ENCODE measurements at regions not wholly inside any gene's neighbourhood (a gene's known extent, or its start where the extent isn't known, plus 50 kb on each side); places are given as distances from the start of the nearest gene placed in this dataset.
"Not testable (repeated sequence)": the region's sequence is repeated elsewhere in the genome, so short reads cannot be mapped to it uniquely, and the experiment has no call there.

DNA sequence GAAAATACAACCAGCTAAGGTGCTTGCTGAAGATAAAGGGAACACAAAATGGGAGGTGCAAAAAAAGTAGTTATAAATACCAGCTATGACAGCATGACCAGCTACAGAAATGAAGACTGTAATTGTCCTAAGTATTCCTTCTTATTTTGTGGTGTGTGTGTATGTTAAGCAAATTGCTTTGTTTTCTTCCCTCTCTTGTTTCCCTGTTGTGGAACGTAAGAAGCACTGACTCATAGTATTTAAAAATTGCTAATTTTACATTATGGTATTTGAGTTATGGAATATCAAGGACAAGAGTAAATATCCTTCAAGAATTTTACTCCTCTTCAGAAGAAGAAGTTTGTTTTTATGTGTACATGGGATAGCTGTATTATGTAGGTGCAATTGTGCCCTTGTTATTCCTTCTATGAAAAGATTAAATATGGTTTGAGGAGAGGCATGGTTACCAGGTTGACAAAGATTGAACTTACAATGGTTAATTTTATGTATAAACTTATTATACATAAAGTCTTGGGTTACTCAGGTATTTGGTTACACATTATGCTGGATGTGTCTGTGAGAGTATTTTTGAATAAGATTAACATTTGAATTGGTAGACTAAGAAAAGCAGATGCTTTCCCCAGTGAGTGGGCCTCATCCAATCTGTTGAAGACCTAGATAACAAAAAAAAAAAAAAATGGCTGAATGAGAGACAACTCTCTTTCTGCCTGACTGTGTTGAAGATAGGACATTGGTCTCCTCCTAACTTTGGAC lies 1132.1 kb upstream of the ALCAM start:
- no peak for DNase-seq (ENCODE audit: low spot score)
- TF ChIP-seq, protein P1, sequence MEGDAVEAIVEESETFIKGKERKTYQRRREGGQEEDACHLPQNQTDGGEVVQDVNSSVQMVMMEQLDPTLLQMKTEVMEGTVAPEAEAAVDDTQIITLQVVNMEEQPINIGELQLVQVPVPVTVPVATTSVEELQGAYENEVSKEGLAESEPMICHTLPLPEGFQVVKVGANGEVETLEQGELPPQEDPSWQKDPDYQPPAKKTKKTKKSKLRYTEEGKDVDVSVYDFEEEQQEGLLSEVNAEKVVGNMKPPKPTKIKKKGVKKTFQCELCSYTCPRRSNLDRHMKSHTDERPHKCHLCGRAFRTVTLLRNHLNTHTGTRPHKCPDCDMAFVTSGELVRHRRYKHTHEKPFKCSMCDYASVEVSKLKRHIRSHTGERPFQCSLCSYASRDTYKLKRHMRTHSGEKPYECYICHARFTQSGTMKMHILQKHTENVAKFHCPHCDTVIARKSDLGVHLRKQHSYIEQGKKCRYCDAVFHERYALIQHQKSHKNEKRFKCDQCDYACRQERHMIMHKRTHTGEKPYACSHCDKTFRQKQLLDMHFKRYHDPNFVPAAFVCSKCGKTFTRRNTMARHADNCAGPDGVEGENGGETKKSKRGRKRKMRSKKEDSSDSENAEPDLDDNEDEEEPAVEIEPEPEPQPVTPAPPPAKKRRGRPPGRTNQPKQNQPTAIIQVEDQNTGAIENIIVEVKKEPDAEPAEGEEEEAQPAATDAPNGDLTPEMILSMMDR (IDR thresholded peaks at IDR 0.05; ENCODE audit: extremely low read depth, missing control alignments), result no peak

- TF ChIP-seq, protein P1 (IDR thresholded peaks at IDR 0.05; ENCODE audit: extremely low read depth, missing control alignments), result no peak
- DNase-seq (ENCODE audit: low spot score), result no peak
Observed at GRCh38 chr3:104244680-104245220, 1122.0 kb upstream of the ALCAM start.

DNA sequence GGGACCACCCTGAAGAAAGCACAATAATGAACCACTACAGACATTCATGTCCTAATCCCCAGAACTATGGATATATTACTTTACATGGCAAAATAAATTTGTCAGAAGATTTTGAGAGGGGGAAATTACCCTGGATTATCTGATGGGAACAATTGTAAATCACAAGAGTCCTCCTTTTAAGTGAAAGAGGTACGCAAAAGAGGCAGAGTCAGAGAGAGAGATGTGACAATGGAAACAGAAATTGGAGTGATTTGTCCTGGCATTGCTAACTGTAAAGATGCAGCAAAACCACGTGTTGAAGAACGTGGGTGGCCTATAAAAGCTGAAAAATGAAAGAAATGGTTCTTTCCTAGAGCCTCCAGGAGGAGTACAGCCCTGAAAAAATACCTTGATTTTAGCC lies 1121.4 kb upstream of the ALCAM start:
- TF ChIP-seq, protein P1 (IDR thresholded peaks at IDR 0.05; ENCODE audit: extremely low read depth, missing control alignments), result no peak
- no peak for DNase-seq (ENCODE audit: low spot score)

- DNase-seq (ENCODE audit: low spot score), result no peak
Observed at GRCh38 chr3:104245981-104246380, 1120.7 kb upstream of the ALCAM start.

GRCh38 chr3:104257486-104257885 lies 1109.2 kb upstream of the ALCAM start:
- DNase-seq (ENCODE audit: low spot score), result no peak
- TF ChIP-seq, protein P1 (IDR thresholded peaks at IDR 0.05; ENCODE audit: extremely low read depth, missing control alignments), result no peak

More at GRCh38 chr3:104245981-104246380, 1120.7 kb upstream of the ALCAM start:
- TF ChIP-seq, protein P1 (IDR thresholded peaks at IDR 0.05; ENCODE audit: extremely low read depth, missing control alignments), result no peak

DNA sequence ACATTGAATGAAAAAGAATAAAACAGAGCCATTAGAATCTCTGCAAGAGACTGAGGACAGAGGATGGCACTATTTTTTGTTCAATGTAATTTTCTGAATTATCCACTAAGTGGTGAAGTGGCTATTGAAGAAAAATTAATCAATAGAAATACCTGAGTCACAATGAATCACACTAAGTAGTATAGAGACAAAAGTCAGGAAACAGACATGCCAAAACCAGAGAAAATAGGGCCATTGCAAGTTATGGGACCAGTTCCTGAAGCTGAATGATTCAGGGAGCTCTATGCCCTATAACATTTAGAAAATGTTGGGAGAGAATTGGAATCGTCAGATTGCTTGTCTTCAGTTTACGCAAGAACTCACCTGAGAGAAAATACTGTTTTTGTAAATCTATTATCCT lies 1103.2 kb upstream of the ALCAM start:
- DNase-seq (ENCODE audit: low spot score), result no peak
- TF ChIP-seq, protein P1 (IDR thresholded peaks at IDR 0.05; ENCODE audit: extremely low read depth, missing control alignments), result no peak

GRCh38 chr3:104266219-104266618 lies 1100.5 kb upstream of the ALCAM start:
- DNase-seq (ENCODE audit: low spot score), result not testable (repeated sequence)

DNA sequence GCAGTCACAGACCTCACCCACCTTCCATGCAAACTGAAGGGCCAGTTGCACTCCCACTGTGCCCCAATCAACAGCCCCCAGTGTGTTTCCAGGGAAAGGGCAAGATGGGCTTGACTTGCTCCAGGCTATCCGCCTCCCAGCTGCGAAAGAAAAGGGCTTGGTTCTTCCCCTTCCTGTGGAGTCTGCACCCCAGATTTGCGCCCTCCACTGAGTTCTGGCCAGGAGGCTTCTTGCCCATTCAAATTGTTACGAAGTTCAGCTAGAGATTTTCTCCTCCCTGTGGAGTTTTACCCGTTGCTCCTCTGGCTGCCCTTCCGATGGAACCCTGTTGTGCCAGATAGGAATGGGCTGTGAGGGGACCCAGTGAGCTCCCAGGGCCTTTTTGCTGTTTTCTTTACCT lies 1096.9 kb upstream of the ALCAM start:
- DNase-seq (ENCODE audit: low spot score), result no peak
- TF ChIP-seq, protein P1 (IDR thresholded peaks at IDR 0.05; ENCODE audit: extremely low read depth, missing control alignments), result no peak

Measured in GM20000 (cell line).